PC-3 (cell line): ENCODE measurements at regions not wholly inside any gene's neighbourhood (a gene's known extent, or its start where the extent isn't known, plus 50 kb on each side); places are given as distances from the start of the nearest gene placed in this dataset.

Source experiments
- EZH2phosphoT487 ChIP-seq: fragments of 300-600 bp; sonication (generic); IDR thresholded peaks from 2 replicates; pipeline ENCODE4 v1.6.1; 2018; ENCODE audit warnings: mild to moderate bottlenecking, antibody characterized with exemption, low read length, borderline replicate concordance
- TF ChIP-seq, protein P1 (sequence below): fragments of 300-600 bp; sonication (generic); conservative IDR thresholded peaks from 2 replicates; pipeline ENCODE4 v1.5.1; 2017; ENCODE audit warnings: antibody characterized with exemption, low read depth, mild to moderate bottlenecking, low read length

DNA sequence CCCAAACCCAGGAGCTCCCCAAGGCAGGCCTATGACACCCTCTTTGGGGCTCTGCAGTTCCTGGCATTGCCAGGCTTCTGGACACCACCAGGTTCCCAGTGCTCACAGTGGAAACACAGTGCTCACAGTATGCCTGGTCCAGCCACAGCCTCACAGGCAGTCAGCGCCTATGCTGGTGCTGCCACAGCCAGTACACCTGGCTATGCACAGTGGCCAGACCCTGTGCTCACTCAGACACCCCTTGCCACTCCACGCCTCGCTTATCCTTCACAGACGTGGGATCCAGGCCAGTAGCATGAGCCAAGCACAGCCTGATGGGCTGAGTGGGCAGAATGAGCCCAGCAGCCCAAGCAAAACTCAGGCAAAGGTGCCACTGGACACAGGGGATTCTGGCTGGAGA lies 579.2 kb upstream of the ADGRL2 start:
- TF ChIP-seq, protein P1, sequence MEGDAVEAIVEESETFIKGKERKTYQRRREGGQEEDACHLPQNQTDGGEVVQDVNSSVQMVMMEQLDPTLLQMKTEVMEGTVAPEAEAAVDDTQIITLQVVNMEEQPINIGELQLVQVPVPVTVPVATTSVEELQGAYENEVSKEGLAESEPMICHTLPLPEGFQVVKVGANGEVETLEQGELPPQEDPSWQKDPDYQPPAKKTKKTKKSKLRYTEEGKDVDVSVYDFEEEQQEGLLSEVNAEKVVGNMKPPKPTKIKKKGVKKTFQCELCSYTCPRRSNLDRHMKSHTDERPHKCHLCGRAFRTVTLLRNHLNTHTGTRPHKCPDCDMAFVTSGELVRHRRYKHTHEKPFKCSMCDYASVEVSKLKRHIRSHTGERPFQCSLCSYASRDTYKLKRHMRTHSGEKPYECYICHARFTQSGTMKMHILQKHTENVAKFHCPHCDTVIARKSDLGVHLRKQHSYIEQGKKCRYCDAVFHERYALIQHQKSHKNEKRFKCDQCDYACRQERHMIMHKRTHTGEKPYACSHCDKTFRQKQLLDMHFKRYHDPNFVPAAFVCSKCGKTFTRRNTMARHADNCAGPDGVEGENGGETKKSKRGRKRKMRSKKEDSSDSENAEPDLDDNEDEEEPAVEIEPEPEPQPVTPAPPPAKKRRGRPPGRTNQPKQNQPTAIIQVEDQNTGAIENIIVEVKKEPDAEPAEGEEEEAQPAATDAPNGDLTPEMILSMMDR = no peak
- no peak for TF ChIP-seq EZH2phosphoT487
